ENCODE measurements at regions not wholly inside any gene's neighbourhood (a gene's known extent, or its start where the extent isn't known, plus 50 kb on each side); places are given as distances from the start of the nearest gene placed in this dataset.
A peak's percentile ranks its signal among the peaks of the same experiment; 100 is the strongest.
"Not testable (repeated sequence)": the region's sequence is repeated elsewhere in the genome, so short reads cannot be mapped to it uniquely, and the experiment has no call there.

DNA sequence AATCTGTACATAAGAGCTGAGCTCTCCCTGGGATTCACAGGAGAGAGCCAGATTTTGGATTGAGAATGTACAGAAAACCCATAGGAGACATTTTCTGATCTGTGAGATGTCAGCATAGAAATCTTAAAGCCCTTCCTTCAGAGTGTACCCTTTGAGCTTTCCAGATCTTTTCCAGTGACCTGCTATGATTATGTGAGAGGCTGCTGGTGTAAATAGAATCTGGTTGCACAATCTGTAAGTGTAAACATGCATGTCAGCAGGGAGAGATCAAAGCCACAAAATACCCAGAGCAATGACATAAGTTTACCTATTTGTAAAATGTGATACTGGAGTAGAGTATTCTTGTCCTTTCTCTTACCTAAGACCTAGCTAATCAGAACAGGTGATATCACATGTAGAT, 471.9 kb downstream of the FOXD4L5 start:
- DNase-seq; H3K27me3 ChIP-seq; H3K9me3 ChIP-seq; H3K36me3 ChIP-seq (replicated peaks in 1 of 2; ENCODE audit: insufficient read depth in 1 of 2, low read depth in 2 of 2); intact Hi-C loops (cut with DNase I); H3K27ac ChIP-seq; H3K4me1 ChIP-seq; H3K4me3 ChIP-seq; ATAC-seq: not testable (repeated sequence)

DNA sequence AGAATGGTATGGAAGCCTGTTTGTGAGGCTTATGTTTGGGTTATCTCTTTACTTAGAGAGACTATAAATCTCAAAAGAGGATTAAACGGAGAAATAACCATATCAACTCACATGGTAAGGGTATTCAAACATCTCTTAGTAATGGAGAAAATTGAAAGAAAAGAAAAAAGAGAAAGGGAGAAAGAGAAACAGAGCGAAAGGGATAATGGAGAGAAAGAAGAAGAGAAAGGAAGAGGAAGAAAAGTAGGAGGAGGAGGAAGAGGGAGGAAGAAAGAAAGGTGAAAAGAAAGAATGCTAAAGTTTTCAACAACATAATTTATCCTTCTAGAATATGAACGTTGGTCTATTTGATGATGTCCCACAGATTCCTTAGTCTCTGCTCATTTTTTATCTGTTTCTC, 506.3 kb downstream of the FOXD4L5 start:
- H3K4me3 ChIP-seq; intact Hi-C loops (cut with DNase I); H3K27ac ChIP-seq; DNase-seq; H3K4me1 ChIP-seq; H3K9me3 ChIP-seq; H3K36me3 ChIP-seq (replicated peaks in 1 of 2; ENCODE audit: insufficient read depth in 1 of 2, low read depth in 2 of 2); H3K27me3 ChIP-seq; ATAC-seq: not testable (repeated sequence)
- WGBS, 2 donors: 45 to 61% methylated on average over 3 of the region's 3 CpGs

DNA sequence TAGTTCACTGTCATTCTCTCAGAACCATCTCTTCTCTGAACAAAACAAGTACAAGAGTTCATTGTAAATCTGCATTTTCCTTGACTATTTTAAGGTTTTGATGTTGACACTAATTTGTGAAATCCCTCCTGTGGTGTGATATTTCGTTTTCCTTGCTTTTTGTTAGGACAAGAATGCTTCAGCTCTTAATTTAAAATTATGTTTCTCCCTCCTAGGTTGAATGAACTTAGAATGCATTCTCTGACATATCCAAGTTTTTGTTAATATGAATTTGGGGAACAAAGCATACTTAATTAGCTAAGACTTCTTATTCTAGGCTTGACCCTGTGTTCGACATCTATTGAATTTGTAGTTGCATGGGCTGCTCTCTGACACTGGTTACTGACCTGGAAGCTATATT, 508.7 kb downstream of the FOXD4L5 start:
- H3K27ac ChIP-seq; H3K9me3 ChIP-seq; ATAC-seq; H3K27me3 ChIP-seq; DNase-seq; intact Hi-C loops (cut with DNase I); H3K4me3 ChIP-seq; H3K4me1 ChIP-seq; H3K36me3 ChIP-seq (replicated peaks in 1 of 2; ENCODE audit: insufficient read depth in 1 of 2, low read depth in 2 of 2): not testable (repeated sequence)
- 24 to 40% methylated on average over 1 of the region's 2 CpGs for WGBS, 2 donors

DNA sequence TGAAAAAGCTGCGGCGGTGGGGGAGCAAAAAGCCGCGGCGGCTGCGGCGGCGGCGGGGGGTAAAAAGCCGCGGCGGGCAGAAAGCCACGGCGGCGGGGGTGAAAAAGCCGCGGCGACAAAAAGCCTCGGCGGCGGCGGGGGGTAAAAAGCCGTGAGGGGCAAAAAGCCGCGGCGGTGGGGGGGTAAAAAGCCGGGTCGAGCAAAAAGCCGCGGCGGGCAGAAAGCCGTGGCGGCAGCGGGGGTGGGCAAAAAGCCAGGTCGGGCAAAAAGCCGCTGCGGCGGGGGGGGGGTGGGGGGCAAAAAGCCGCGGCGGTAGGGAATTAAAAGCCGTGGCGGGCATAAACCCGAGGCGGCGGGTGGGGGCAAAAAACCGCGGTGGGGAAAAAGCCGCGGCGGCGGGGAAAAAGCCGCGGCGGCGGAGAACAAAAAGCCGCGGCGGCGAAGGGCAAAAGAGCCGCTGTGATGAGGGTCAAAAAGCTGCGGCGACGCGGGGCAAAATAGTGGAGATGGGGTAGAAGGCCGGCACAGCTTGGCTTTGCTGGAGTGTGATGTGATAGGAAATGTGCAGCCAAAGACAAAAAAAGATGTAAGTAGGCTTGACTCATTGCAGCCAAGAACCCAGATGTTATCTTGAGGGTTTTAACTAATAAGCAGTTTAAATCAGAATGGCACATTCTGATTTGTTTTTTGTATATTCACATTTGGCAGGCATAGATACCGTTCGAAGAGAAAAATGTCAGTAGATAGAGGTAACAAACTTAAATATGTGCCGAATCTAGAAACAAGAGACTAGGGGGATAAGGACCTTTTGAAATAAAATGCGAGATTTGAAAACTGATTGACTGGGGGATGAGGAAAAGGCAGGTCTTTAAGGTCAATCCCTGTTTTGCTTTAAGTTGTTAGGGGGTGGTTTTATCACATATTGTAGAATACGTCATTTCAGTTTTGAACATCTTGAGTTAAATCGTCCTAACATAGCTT, 509.9 kb downstream of the FOXD4L5 start:
- H3K36me3 ChIP-seq (replicated peaks in 1 of 2; ENCODE audit: insufficient read depth in 1 of 2, low read depth in 2 of 2); H3K27me3 ChIP-seq; H3K9me3 ChIP-seq; H3K4me3 ChIP-seq; intact Hi-C loops (cut with DNase I); ATAC-seq; H3K4me1 ChIP-seq; H3K27ac ChIP-seq: not testable (repeated sequence)
- WGBS, 2 donors: 5 to 10% methylated on average over 16 to 53 of the region's 72 CpGs
- peak in 2 of 4 donors; percentile 8 to 25 for DNase-seq

DNA sequence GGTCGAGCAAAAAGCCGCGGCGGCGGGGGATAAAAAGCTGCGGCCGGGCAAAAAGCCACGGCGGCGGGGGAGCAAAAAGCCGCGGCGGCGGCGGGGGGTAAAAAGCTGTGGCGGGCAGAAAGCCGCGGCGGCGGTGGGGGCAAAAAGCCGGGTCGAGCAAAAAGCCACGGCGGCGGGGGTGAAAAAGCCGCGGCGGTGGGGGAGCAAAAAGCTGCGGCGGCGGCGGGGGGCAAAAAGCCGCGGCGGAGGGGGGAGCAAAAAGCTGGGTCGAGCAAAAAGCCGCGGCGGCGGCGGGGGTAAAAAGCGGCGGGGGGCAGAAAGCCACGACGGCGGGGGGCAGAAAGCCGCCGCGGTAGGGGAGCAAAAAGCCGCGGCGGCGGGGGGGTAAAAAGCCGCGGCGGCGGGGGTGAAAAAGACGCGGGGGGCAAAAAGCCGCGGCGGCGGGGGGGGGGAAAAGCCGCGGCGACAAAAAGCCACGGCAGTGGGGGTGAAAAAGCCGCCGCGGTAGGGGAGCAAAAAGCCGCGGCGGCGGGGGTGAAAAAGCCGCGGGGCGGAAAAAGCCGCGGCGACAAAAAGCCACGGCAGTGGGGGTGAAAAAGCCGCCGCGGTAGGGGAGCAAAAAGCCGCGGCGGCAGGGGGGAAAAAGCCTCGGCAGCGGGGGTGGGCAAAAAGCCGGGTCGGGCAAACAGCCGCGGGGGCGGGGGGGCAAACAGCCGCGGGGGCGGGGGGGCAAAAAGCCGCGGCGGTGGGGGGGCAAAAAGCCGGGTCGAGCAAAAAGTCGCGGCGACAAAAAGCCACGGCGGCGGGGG, 510.8 kb downstream of the FOXD4L5 start:
- 2% methylated on average over 22 to 30 of the region's 108 CpGs for WGBS, 2 donors
- H3K9me3 ChIP-seq; intact Hi-C loops (cut with DNase I); H3K4me1 ChIP-seq; ATAC-seq; H3K27me3 ChIP-seq; H3K4me3 ChIP-seq; H3K27ac ChIP-seq; H3K36me3 ChIP-seq (replicated peaks in 1 of 2; ENCODE audit: insufficient read depth in 1 of 2, low read depth in 2 of 2): not testable (repeated sequence)
- DNase-seq: peak in 1 of 4 donors; percentile 19

DNA sequence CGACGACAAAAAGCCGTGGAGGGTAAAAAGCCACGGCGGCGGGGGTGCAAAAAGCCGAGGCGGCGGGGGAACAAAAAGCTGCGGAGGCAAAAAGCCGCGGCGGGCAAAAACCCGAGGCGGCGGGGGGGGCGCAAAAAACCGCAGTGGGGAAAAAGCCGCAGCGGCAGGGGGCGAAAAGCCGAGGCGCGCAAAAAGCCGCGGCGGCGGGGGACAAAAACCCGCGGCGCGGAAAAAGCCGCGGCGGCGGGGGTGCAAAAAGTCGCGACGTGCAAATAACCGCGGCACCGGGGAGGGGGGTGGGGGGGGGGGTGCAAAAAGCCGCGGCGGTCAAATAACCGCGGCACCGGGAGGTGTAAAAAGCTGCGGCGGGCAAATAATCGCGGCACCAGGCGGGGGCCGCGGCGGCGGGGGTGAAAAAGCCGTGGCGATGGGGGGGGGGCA, 511.5 kb downstream of the FOXD4L5 start:
- H3K36me3 ChIP-seq (replicated peaks in 1 of 2; ENCODE audit: insufficient read depth in 1 of 2, low read depth in 2 of 2): no peaks in the 10 kb centered on the region
- H3K27me3 ChIP-seq: no peaks in the 10 kb centered on the region
- no peaks in the 10 kb centered on the region for H3K9me3 ChIP-seq
- TF ChIP-seq POLR2A (IDR thresholded peaks at IDR 0.05): no peak
- TF ChIP-seq, protein P1, sequence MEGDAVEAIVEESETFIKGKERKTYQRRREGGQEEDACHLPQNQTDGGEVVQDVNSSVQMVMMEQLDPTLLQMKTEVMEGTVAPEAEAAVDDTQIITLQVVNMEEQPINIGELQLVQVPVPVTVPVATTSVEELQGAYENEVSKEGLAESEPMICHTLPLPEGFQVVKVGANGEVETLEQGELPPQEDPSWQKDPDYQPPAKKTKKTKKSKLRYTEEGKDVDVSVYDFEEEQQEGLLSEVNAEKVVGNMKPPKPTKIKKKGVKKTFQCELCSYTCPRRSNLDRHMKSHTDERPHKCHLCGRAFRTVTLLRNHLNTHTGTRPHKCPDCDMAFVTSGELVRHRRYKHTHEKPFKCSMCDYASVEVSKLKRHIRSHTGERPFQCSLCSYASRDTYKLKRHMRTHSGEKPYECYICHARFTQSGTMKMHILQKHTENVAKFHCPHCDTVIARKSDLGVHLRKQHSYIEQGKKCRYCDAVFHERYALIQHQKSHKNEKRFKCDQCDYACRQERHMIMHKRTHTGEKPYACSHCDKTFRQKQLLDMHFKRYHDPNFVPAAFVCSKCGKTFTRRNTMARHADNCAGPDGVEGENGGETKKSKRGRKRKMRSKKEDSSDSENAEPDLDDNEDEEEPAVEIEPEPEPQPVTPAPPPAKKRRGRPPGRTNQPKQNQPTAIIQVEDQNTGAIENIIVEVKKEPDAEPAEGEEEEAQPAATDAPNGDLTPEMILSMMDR (IDR thresholded peaks at IDR 0.05): no peak
- H3K4me1 ChIP-seq: no peaks in the 10 kb centered on the region
- DNase-seq (peak in 1 of 4 donors; percentile 4), ATAC-seq (no peak)
- no peak overlapping the region for H3K27ac ChIP-seq
- WGBS, 2 donors: 0% methylated on average over 15 to 29 of the region's 59 CpGs
- H3K4me3 ChIP-seq: no peak overlapping the region
- intact Hi-C loops (cut with DNase I): no loop called here

DNA sequence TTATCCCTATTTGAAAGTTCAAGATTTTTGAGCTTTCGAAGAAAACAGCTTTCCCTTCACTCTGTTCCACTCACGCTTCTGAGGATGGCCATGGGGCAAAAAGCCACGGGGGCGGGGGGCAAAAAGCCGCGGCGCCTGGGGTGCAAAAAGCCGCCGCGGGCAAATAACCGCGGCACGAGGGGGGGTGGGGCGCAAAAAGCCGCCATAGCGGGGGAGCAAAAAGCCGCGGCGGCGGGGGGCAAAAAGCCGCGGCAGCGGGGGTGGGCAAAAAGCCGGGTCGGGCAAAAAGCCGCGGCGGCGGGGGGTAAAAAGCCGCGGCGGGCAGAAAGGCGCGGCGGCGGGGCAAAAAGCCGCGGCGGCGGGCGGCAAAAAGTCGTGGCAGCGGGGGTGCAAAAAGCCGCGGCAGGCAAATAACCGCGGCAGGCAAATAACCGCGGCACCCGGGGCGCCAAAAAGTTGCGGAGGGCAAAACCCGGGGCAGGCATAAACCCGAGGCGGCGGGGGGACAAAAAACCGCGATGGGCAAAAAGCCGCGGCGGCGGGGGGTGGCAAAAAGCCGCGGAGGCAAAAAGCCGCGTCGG, 512.2 kb downstream of the FOXD4L5 start:
- H3K27ac ChIP-seq; H3K4me1 ChIP-seq; H3K4me3 ChIP-seq; intact Hi-C loops (cut with DNase I); ATAC-seq; H3K27me3 ChIP-seq; DNase-seq; H3K36me3 ChIP-seq (replicated peaks in 1 of 2; ENCODE audit: insufficient read depth in 1 of 2, low read depth in 2 of 2); H3K9me3 ChIP-seq: not testable (repeated sequence)
- 0% methylated on average over 19 of the region's 67 CpGs; no CpG with 5 or more reads in 1 of the 2 donors for WGBS, 2 donors

Measured in body of pancreas (tissue), 4 donors.